GM12878 (cell line): ENCODE measurements at regions not wholly inside any gene's neighbourhood (a gene's known extent, or its start where the extent isn't known, plus 50 kb on each side); places are given as distances from the start of the nearest gene placed in this dataset.

Source experiments
- EP300 ChIP-seq, 2 experiments: fragments of 150-350 bp in 1 of 2; IDR thresholded peaks; 2 replicates each; pipeline ENCODE4 v1.6.1; 2011 to 2012; ENCODE audit warnings: low read depth in 2 of 2, low read length in 2 of 2, borderline replicate concordance in 1 of 2, improper control_type of control experiment in 1 of 2, inconsistent platforms in 1 of 2; ENCODE audit not compliant: control insufficient read depth in 1 of 2
- NRF1 ChIP-seq: conservative IDR thresholded peaks from 2 replicates; pipeline ENCODE4 v1.6.1; 2011; ENCODE audit warnings: mild to moderate bottlenecking, low read depth, low read length, improper control_type of control experiment
- POLR2A ChIP-seq: IDR thresholded peaks from 2 replicates; pipeline ENCODE4 v1.6.1; 2011; ENCODE audit warnings: low read depth, mild to moderate bottlenecking, low read length
- SRF ChIP-seq, 2 experiments: IDR thresholded peaks; 2 replicates each; pipeline ENCODE4 v1.6.1; 2011; ENCODE audit warnings: low read depth in 2 of 2, low read length in 2 of 2, mild to moderate bottlenecking in 1 of 2, moderate library complexity in 1 of 2
- ZNF622 ChIP-seq: fragments of 450-650 bp; IDR thresholded peaks from 2 replicates; pipeline ENCODE4 v1.6.1; 2017; ENCODE audit warnings: mild to moderate bottlenecking, inconsistent platforms
- ZSCAN29 ChIP-seq: fragments of 450-650 bp; IDR thresholded peaks from 2 replicates; pipeline ENCODE4 v1.6.1; 2017; ENCODE audit warnings: mild to moderate bottlenecking, moderate library complexity

GRCh38 chr6:21327326-21328112, 266.0 kb upstream of the SOX4 start:
- TF ChIP-seq ZSCAN29, result no peak
- no peak for TF ChIP-seq EP300 (IDR thresholded peaks at IDR 0.05; ENCODE audit: borderline replicate concordance in 1 of 2, control insufficient read depth in 1 of 2, low read depth in 2 of 2, low read length in 2 of 2)
- TF ChIP-seq POLR2A, result no peak
- no peak for TF ChIP-seq ZNF622
- TF ChIP-seq SRF (IDR thresholded peaks at IDR 0.05; ENCODE audit: low read depth in 2 of 2, low read length in 2 of 2), result no peak
- no peak for TF ChIP-seq NRF1
